ENCODE measurements at regions not wholly inside any gene's neighbourhood (a gene's known extent, or its start where the extent isn't known, plus 50 kb on each side); places are given as distances from the start of the nearest gene placed in this dataset.

DNA sequence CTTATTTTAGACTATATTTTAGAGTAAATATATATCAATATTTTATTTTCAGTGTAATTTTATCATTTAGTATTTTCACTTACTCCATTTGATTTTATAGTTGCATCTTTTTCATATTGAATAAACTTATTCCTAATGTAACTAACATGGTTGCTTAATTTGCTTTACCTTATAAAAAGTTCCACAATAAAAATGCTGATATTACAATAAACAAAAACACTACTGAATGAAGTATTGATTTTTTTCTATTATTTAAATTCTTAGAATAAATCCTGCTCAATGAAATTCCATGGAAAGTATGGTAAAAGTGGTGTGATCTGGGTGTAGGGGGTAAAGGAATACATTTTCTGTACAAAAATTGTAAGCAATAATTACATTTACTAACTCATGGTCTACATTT, 2074.9 kb upstream of the C9orf72 start:
- intact Hi-C loops (cut with micrococcal nuclease; ENCODE audit: unreplicated experiment): no loop called here
- CTCF ChIA-PET: no interaction called here
- Histone ChIP-seq H3K36me3 (ENCODE audit: control insufficient read depth, insufficient read depth, low read length) (no peaks in the 10 kb centered on the region), H3K27ac (ENCODE audit: low read length) (no peak overlapping the region), H3K9me3 (ENCODE audit: control insufficient read depth, insufficient read depth, low read depth, low read length) (no peaks in the 10 kb centered on the region), H3K4me1 (ENCODE audit: control insufficient read depth, insufficient read depth, low read length) (no peaks in the 10 kb centered on the region), H3K4me3 (ENCODE audit: low read depth in 2 of 2, low read length in 2 of 2) (no peak overlapping the region), H3K27me3 (ENCODE audit: control insufficient read depth, insufficient read depth, low read length) (no peaks in the 10 kb centered on the region)
- no peak for TF ChIP-seq SIN3A (IDR thresholded peaks at IDR 0.05; ENCODE audit: borderline replicate concordance, insufficient read depth, low read depth, low read length)
- no peak for TF ChIP-seq POLR2AphosphoS5 (IDR thresholded peaks at IDR 0.05; ENCODE audit: low read depth, low read length)
- no peak for TF ChIP-seq TCF7L2 (IDR thresholded peaks at IDR 0.05; ENCODE audit: low read depth, low read length)
- TF ChIP-seq, protein P1, sequence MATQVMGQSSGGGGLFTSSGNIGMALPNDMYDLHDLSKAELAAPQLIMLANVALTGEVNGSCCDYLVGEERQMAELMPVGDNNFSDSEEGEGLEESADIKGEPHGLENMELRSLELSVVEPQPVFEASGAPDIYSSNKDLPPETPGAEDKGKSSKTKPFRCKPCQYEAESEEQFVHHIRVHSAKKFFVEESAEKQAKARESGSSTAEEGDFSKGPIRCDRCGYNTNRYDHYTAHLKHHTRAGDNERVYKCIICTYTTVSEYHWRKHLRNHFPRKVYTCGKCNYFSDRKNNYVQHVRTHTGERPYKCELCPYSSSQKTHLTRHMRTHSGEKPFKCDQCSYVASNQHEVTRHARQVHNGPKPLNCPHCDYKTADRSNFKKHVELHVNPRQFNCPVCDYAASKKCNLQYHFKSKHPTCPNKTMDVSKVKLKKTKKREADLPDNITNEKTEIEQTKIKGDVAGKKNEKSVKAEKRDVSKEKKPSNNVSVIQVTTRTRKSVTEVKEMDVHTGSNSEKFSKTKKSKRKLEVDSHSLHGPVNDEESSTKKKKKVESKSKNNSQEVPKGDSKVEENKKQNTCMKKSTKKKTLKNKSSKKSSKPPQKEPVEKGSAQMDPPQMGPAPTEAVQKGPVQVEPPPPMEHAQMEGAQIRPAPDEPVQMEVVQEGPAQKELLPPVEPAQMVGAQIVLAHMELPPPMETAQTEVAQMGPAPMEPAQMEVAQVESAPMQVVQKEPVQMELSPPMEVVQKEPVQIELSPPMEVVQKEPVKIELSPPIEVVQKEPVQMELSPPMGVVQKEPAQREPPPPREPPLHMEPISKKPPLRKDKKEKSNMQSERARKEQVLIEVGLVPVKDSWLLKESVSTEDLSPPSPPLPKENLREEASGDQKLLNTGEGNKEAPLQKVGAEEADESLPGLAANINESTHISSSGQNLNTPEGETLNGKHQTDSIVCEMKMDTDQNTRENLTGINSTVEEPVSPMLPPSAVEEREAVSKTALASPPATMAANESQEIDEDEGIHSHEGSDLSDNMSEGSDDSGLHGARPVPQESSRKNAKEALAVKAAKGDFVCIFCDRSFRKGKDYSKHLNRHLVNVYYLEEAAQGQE (IDR thresholded peaks at IDR 0.05; ENCODE audit: insufficient read depth in 1 of 2, low read depth in 2 of 2, low read length in 1 of 2): no peak
- TF ChIP-seq, protein P2, sequence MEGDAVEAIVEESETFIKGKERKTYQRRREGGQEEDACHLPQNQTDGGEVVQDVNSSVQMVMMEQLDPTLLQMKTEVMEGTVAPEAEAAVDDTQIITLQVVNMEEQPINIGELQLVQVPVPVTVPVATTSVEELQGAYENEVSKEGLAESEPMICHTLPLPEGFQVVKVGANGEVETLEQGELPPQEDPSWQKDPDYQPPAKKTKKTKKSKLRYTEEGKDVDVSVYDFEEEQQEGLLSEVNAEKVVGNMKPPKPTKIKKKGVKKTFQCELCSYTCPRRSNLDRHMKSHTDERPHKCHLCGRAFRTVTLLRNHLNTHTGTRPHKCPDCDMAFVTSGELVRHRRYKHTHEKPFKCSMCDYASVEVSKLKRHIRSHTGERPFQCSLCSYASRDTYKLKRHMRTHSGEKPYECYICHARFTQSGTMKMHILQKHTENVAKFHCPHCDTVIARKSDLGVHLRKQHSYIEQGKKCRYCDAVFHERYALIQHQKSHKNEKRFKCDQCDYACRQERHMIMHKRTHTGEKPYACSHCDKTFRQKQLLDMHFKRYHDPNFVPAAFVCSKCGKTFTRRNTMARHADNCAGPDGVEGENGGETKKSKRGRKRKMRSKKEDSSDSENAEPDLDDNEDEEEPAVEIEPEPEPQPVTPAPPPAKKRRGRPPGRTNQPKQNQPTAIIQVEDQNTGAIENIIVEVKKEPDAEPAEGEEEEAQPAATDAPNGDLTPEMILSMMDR (IDR thresholded peaks at IDR 0.05): no peak
- POLR2A ChIA-PET: no interaction called here
- ATAC-seq (no peak), DNase-seq (ENCODE audit: low read depth, low spot score) (no peak)
- BruUV-seq (replicated peaks): no TSS peak
- in situ Hi-C loops (cut with HindIII; ENCODE audit: low pct_unique_long_range_greater_than_20kb, low sequenced_read_pairs): no loop called here

DNA sequence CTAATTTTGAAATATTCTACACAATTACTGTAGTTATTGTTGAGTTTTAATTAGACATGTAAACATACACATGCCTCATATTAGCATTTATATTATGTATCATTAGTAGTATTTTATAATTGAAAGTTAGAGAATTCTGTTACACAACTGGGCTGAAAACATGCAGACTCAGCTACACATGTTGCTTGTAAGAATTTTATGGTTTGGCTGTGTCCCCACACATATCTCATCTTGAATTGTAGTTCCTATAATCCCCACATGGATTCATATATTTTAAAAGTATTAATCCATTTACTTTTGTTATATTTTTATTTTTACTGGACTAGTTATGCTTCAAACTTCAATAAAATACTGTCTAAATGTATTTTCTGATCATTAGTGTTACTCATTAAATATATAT, 2075.3 kb upstream of the C9orf72 start:
- ChIA-PET CTCF (no interaction called here), POLR2A (no interaction called here)
- no peak overlapping the region for H3K27ac ChIP-seq (ENCODE audit: low read length)
- DNase-seq (ENCODE audit: low read depth, low spot score) (no peak), ATAC-seq (no peak)
- intact Hi-C loops (cut with micrococcal nuclease; ENCODE audit: unreplicated experiment): no loop called here
- no peaks in the 10 kb centered on the region for H3K36me3 ChIP-seq (ENCODE audit: control insufficient read depth, insufficient read depth, low read length)
- no peaks in the 10 kb centered on the region for H3K9me3 ChIP-seq (ENCODE audit: control insufficient read depth, insufficient read depth, low read depth, low read length)
- in situ Hi-C loops (cut with HindIII; ENCODE audit: low pct_unique_long_range_greater_than_20kb, low sequenced_read_pairs): no loop called here
- no peak overlapping the region for H3K4me3 ChIP-seq (ENCODE audit: low read depth in 2 of 2, low read length in 2 of 2)
- no peak for TF ChIP-seq POLR2AphosphoS5 (IDR thresholded peaks at IDR 0.05; ENCODE audit: low read depth, low read length)
- TF ChIP-seq TCF7L2 (IDR thresholded peaks at IDR 0.05; ENCODE audit: low read depth, low read length): no peak
- TF ChIP-seq, protein P1 (IDR thresholded peaks at IDR 0.05; ENCODE audit: insufficient read depth in 1 of 2, low read depth in 2 of 2, low read length in 1 of 2): no peak
- TF ChIP-seq, protein P2 (IDR thresholded peaks at IDR 0.05): no peak
- TF ChIP-seq SIN3A (IDR thresholded peaks at IDR 0.05; ENCODE audit: borderline replicate concordance, insufficient read depth, low read depth, low read length): no peak
- no TSS peak for BruUV-seq (replicated peaks)
- H3K27me3 ChIP-seq (ENCODE audit: control insufficient read depth, insufficient read depth, low read length): no peaks in the 10 kb centered on the region
- H3K4me1 ChIP-seq (ENCODE audit: control insufficient read depth, insufficient read depth, low read length): no peaks in the 10 kb centered on the region
